22Rv1 (cell line): ENCODE measurements at regions not wholly inside any gene's neighbourhood (a gene's known extent, or its start where the extent isn't known, plus 50 kb on each side); places are given as distances from the start of the nearest gene placed in this dataset.

Experiments
- H3K27ac ChIP-seq: fragments of 450-650 bp; 2 replicates; pipeline ENCODE4 v1.5.1; 2017
- ZFX ChIP-seq: fragments of 450-650 bp; IDR thresholded peaks from 2 replicates; pipeline ENCODE4 v1.6.1; 2017; ENCODE audit warnings: antibody characterized with exemption, borderline replicate concordance
- TF ChIP-seq, protein P1 (sequence below): fragments of 450-650 bp; IDR thresholded peaks from 2 replicates; pipeline ENCODE4 v1.5.1; 2017; ENCODE audit warnings: mild to moderate bottlenecking

DNA sequence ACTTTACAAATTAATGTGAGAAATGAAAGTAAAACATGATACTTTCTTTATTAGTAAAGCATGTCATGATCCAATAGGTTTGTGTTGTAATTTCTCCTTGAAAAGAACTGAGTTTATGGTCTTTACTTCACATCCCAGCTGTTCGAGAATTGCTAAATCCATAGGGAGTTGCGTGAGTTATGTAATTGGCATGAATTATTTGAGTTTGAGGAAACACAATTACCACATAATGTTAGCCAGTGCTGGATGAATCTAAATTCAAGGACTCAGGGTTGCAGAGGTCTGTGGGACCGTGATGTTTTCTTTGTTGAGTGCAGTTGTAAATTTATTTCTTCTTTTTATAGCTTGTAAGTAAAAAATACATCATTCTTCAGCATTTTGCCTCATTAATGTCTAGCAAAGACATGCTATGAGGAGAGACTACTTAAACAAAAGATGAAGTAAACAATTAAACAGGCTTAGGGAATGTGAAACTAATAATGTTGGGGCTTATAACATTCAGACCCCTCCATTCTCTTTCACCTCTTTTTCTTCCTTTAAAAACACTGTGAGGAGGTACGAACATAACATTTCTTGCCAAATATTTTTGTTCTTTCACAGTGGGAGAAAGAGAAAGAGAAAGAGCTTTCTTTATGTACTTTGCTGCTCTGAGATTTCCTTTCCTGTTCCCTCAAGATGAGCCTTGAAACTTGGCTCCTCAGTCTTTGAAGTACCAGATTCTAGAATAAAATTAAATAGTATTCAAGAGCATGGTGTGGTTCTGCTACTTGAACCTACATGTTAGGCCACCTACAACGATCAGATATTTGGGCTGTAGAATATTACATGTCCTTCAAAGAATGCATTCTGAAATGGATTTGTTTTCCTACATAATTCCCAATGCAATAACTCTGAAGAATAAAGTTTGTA, 159.6 kb upstream of the ANK2 start:
- H3K27ac ChIP-seq, result no peak overlapping the region
- TF ChIP-seq, protein P1, sequence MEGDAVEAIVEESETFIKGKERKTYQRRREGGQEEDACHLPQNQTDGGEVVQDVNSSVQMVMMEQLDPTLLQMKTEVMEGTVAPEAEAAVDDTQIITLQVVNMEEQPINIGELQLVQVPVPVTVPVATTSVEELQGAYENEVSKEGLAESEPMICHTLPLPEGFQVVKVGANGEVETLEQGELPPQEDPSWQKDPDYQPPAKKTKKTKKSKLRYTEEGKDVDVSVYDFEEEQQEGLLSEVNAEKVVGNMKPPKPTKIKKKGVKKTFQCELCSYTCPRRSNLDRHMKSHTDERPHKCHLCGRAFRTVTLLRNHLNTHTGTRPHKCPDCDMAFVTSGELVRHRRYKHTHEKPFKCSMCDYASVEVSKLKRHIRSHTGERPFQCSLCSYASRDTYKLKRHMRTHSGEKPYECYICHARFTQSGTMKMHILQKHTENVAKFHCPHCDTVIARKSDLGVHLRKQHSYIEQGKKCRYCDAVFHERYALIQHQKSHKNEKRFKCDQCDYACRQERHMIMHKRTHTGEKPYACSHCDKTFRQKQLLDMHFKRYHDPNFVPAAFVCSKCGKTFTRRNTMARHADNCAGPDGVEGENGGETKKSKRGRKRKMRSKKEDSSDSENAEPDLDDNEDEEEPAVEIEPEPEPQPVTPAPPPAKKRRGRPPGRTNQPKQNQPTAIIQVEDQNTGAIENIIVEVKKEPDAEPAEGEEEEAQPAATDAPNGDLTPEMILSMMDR, result no peak
- no peak for TF ChIP-seq ZFX

DNA sequence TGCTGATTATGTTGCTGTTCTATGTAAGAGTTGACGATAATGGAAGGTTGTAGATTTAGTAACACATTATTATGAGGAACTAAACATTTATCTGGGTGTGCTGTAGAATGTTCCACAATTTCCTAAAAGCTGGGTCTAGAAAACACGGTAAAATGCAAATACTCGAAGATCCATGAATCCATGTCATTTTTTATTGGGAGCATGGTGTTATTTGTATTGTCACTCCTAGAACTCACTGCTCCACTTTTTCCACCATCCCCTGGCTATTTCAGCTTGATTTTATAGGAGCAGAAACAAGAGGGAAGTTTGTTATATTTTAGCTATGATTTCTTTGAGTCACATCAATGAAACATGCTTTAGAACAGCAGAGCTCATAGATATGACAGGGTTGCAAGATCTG, 155.0 kb upstream of the ANK2 start:
- no peak overlapping the region for H3K27ac ChIP-seq
- TF ChIP-seq, protein P1, result no peak
- no peak for TF ChIP-seq ZFX

DNA sequence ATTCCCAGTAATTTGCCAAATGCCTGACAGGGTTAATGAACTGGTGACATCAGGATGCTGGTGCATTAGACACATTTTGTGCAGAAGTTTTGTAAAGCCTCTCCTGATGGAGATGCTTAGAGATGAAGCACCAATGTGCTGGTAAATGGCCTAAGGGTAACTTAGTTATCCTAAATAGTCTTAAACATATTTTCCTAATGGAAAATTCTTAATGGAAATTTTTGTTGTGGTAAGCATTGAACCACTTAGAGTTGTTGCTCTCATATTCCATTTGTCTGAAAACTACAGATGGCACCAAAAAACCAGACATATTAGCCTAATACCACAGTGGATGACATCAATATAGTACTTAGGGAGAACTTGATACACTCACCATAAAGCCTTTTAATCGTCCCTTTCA, 154.5 kb upstream of the ANK2 start:
- H3K27ac ChIP-seq, result no peak overlapping the region
- TF ChIP-seq, protein P1, result no peak
- no peak for TF ChIP-seq ZFX

DNA sequence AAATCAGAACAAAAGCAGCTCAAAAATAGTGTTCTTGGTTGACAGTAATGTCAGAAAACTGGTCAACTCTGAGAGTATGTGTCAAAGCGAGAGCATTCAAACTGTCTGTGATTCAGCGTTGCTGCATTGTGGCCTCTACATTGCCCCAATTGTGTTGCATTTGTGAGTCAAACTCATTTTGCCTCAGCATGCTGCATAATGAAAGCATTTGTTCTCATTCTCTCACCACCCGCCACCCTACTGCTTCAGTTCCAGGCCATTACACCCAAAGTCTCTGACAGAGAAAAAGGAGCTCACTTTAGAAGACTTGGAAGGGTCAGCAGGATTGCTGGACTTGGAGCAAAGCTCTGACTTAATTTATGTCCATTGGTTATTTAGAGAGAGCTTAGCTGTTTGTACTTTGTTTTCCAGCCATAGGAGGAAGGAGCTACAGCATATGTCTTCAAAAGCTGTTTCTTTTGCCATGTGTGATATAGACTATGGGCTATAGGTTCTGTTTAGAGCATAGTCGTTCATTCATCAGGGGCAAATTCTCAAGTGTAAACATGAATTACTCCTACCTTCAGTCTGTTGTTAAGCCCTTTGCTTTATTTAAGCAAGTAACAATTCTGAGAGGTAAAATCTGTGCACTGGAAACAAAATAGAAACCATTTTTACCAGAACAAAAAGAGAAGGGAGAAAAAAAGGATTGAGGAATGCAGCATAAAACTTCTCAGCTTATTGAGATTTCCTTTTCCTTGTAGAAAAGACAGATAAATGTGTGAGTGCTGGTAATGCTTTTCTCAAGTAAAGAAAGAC, 153.4 kb upstream of the ANK2 start:
- no peak overlapping the region for H3K27ac ChIP-seq
- no peak for TF ChIP-seq ZFX
- TF ChIP-seq, protein P1, result no peak

DNA sequence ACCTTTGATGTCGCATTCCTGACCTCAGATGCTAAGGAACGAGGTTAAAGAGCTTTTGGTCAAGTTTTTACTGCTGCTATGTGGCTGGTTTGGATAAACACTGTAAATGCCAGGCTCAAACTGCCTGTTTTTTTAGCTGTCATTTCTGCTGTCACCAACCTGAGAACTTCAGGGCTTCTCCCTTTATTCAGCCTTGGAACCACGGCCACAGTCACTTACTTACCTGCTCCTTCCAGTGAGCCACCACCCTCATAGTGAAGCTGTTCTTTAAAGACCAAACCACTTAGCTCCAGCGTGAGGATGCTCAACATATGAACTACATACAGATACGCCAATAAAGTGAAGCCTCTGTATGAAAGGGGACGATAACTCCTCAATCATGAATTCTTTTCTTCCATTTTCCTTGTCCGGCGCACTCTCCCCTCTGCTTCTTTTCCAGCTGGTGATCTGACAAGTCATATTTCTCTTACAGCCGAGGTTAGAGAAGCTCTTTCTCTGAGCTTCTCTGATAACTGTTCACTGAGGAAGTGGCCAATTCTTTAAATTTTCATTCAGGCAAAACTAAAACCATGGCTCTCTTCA, 152.8 kb upstream of the ANK2 start:
- no peak for TF ChIP-seq ZFX
- TF ChIP-seq, protein P1, result no peak
- H3K27ac ChIP-seq, result no peak overlapping the region

DNA sequence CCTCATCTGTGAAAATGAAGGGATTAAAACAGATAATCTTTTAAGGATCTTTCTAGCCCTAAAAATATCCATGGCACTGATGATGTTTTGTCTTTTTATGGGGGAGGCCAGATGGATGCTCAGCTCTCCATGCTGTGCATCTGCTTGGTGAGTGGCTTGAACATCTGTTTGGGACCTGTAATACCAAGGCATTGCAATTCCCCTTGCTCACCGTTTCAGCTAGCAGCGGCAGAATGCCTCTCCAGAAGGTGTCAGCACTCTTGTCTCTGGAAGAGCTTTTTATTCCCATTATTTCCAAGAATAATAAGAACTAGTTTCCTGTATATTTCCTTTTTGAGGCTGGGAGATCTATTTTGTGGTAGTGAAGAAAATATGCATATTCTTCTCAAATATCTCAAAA, 151.9 kb upstream of the ANK2 start:
- H3K27ac ChIP-seq, result no peak overlapping the region
- TF ChIP-seq, protein P1, result no peak
- no peak for TF ChIP-seq ZFX
